Globus pallidus (tissue), 1 donor: ENCODE measurements at regions not wholly inside any gene's neighbourhood (a gene's known extent, or its start where the extent isn't known, plus 50 kb on each side); places are given as distances from the start of the nearest gene placed in this dataset.
A peak's percentile ranks its signal among the peaks of the same experiment; 100 is the strongest.
"Not testable (repeated sequence)": the region's sequence is repeated elsewhere in the genome, so short reads cannot be mapped to it uniquely, and the experiment has no call there.

Source experiments
- DNase-seq: peaks from one replicate; pipeline ENCODE4 v3.0.0-alpha.2; 2015; ENCODE audit warnings: low spot score

GRCh38 chr5:115435778-115436712 is 108.5 kb downstream of the FEM1C start:
- no peak for DNase-seq

- no peak for DNase-seq
Observed at GRCh38 chr5:115435065-115435777, 109.4 kb downstream of the FEM1C start.

- DNase-seq: no peak
Observed at GRCh38 chr5:115433918-115434317, 110.7 kb downstream of the FEM1C start.

DNA sequence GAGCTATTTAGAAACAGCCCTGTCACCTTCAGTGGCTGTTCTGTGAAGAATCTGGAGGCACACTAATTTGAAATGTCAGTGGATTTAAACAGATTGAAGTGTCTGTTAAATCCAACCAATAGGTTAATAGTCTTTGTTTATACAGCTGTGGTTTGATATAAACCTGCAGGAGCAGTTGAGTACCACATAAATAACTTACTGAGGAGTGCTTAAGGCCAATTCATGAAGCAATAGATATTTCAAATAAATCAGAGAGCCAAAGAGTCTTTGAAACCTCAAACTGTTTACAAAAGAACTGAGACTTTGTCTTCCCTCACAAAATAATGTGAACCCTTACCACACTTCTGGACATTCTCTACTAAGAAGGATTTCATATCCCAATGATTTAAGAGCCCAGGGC is 111.9 kb downstream of the FEM1C start:
- no peak for DNase-seq

DNA sequence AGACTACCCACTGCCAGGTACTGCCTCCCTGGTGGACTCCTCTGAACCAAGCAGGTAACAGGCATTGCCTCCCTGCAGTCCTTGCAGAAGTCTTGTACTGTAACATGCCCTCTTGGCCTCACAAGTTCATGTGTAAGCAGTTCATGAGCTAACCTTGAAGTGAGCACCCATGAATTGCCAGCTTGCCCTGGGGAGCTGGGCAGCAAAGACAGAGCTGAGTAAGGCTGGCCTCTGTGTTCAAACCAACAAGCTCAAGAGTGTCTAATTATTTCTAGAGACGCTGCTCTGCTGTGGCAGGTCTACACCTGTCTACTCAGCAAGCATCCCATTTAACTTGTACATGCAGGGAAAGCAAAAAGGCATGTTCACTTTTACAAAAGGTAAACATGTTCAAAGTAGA is 113.5 kb downstream of the FEM1C start:
- DNase-seq: no peak

GRCh38 chr5:115430374-115430773 is 114.2 kb downstream of the FEM1C start:
- DNase-seq: no peak

DNA sequence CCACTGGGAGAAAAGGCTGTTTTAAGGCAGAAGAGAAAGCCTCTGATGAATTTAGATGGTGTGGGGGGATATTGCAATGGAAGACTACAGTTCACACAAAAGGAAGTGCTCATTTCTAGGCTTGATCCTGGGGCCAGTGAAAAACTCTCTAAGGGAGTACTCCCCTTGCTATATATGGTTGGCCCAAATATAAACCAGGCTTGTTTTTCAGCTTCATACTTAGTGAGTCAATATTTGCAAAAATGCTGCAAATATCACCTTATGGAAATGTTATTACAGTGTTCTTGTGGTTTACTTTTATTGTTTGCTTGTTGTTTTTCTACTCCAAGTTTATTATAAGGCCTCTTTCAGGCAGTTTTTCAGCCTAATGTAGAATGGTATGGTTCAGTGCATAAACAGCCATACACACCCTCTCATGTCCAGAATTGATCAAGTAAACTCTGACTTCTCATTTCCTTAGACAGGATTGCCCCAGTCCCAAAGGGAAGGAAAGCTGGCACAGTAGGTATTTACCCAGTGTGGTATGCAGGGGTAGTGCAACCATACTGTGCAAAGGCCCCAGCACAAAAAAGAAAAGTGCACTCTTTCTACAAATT is 115.1 kb downstream of the FEM1C start:
- no peak for DNase-seq

GRCh38 chr5:115428676-115429075 is 115.9 kb downstream of the FEM1C start:
- no peak for DNase-seq

- no peak for DNase-seq
Observed at GRCh38 chr5:115428248-115428647, 116.3 kb downstream of the FEM1C start.

DNA sequence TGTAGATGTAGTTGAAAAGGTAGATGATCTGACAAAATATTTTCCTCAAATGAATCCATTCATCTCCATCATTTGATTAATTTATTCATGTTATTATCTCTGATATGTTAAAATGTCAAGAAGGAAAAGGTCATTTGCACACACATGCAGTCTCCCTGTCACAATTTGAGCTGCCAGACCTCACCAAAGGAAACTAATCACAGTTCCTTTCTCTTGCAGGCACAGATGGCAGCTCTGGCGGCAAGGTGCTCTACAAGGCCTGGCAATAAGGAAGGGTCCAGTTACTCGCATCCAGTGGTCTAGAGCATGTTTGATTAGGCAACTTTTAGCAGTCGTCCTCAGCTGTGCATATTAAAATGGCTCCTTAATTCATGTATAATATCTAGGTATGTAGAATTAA is 120.1 kb downstream of the FEM1C start:
- no peak for DNase-seq

DNA sequence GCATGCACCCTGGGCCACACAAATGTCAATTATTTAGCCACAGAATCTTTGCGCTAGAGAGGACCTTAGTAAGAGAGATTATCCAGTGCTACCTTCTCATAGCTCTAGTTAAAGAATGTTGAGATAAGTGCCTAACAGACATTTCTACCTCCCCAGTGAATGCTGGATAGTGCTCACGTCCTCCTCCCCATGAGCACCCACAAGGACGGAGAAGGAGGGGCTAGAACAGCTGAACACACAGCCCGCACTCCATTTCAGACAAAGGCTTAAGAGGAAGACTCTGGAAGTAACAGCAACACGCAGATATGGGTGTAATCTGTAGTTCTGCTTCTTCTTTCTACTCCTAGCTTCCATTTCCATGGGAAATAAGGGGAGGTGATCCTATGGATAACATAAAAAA is 120.5 kb downstream of the FEM1C start:
- no peak for DNase-seq

- peak; percentile 37 for DNase-seq
Observed at GRCh38 chr5:115423541-115423940, 121.0 kb downstream of the FEM1C start.

- no peak for DNase-seq
Observed at GRCh38 chr5:115423051-115423450, 121.5 kb downstream of the FEM1C start.

- DNase-seq: not testable (repeated sequence)
Observed at GRCh38 chr5:115420812-115421211, 123.8 kb downstream of the FEM1C start.

GRCh38 chr5:115419846-115420585 is 123.6 kb upstream of the CCDC112 start:
- DNase-seq: no peak

- no peak for DNase-seq
Observed at GRCh38 chr5:115418788-115419187, 122.3 kb upstream of the CCDC112 start.

- peak; percentile 55 for DNase-seq
Observed at GRCh38 chr5:115417076-115417475, 120.6 kb upstream of the CCDC112 start.

DNA sequence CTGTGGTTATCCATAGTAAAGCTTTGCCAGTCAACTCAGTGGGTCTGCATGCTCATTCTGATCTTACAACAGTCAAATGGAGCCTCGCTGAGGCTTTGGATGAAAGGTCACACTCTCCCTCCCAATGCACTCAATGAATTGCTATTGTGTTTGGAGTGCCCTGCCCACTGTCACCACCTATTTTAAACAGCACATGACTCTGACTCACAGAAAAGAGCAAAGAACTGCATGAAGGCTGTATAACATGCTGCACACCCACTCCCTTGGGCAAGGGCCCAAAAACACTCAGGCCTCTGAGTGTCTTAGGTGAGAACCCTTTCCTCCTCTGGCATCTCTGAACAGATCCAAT is 118.7 kb upstream of the CCDC112 start:
- DNase-seq: peak; percentile 63

- no peak for DNase-seq
Observed at GRCh38 chr5:115414406-115415142, 118.1 kb upstream of the CCDC112 start.

DNA sequence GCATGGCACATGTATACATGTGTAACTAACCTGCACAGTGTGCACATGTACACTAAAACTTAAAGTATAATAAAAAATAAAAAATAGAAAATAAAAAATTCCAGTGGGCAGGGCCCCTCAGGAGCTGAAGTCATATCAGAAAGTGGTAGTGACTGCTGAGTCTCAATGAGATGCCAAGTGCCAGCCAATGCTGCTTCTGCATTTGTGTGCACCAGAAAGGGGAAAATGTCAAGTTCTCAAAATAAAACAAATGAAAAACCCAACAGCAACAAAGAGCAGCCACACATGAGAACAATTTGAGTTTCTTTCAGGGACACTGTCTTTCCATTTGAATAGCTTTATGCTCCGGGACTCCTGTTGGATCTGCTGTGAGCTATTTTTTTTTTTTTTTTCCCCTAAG is 117.2 kb upstream of the CCDC112 start:
- DNase-seq: no peak

GRCh38 chr5:115409094-115409493 is 112.6 kb upstream of the CCDC112 start:
- DNase-seq: no peak
